GM19099 (cell line): ENCODE measurements at regions not wholly inside any gene's neighbourhood (a gene's known extent, or its start where the extent isn't known, plus 50 kb on each side); places are given as distances from the start of the nearest gene placed in this dataset.
A peak's percentile ranks its signal among the peaks of the same experiment; 100 is the strongest.

ENCODE experiments used
- POLR2A ChIP-seq: IDR thresholded peaks from 3 replicates; pipeline ENCODE4 v1.6.1; 2011; ENCODE audit warnings: low read depth; ENCODE audit not compliant: insufficient read length; ENCODE audit errors: extremely low read depth

GRCh38 chr7:138289864-138290263 is 170.2 kb upstream of the TRIM24 start:
- no peak for TF ChIP-seq POLR2A

- no peak for TF ChIP-seq POLR2A
These were observed 167.1 kb upstream of the TRIM24 start for GRCh38 chr7:138292951-138293350.

- no peak for TF ChIP-seq POLR2A
These were observed 164.9 kb upstream of the TRIM24 start for GRCh38 chr7:138295049-138295637.

- no peak for TF ChIP-seq POLR2A
These were observed 162.5 kb upstream of the TRIM24 start for GRCh38 chr7:138297526-138297925.

- TF ChIP-seq POLR2A, result no peak
These were observed 161.0 kb upstream of the TRIM24 start for GRCh38 chr7:138299066-138299465.

GRCh38 chr7:138303230-138304070 is 156.6 kb upstream of the TRIM24 start:
- TF ChIP-seq POLR2A, result no peak

- TF ChIP-seq POLR2A, result no peak
These were observed 156.1 kb upstream of the TRIM24 start for GRCh38 chr7:138304071-138304320.

- TF ChIP-seq POLR2A, result no peak
These were observed 152.4 kb upstream of the TRIM24 start for GRCh38 chr7:138307633-138308032.

GRCh38 chr7:138308136-138308535 is 151.9 kb upstream of the TRIM24 start:
- no peak for TF ChIP-seq POLR2A

GRCh38 chr7:138309186-138309585 is 150.9 kb upstream of the TRIM24 start:
- TF ChIP-seq POLR2A, result no peak

- no peak for TF ChIP-seq POLR2A
These were observed 146.3 kb upstream of the TRIM24 start for GRCh38 chr7:138313829-138314178.

- peak; percentile 19 for TF ChIP-seq POLR2A
These were observed 143.5 kb upstream of the TRIM24 start for GRCh38 chr7:138316421-138317043.

GRCh38 chr7:138317044-138317596 is 142.9 kb upstream of the TRIM24 start:
- no peak for TF ChIP-seq POLR2A

- no peak for TF ChIP-seq POLR2A
These were observed 135.1 kb upstream of the TRIM24 start for GRCh38 chr7:138324941-138325340.

- TF ChIP-seq POLR2A, result no peak
These were observed 134.6 kb upstream of the TRIM24 start for GRCh38 chr7:138325434-138325833.

GRCh38 chr7:138328215-138328614 is 131.8 kb upstream of the TRIM24 start:
- TF ChIP-seq POLR2A, result no peak

- no peak for TF ChIP-seq POLR2A
These were observed 121.7 kb upstream of the TRIM24 start for GRCh38 chr7:138338361-138338760.

- TF ChIP-seq POLR2A, result no peak
These were observed 117.1 kb upstream of the TRIM24 start for GRCh38 chr7:138342990-138343389.
